SK-N-SH (cell line): ENCODE measurements at regions not wholly inside any gene's neighbourhood (a gene's known extent, or its start where the extent isn't known, plus 50 kb on each side); places are given as distances from the start of the nearest gene placed in this dataset.

ENCODE experiments used
- CTCF ChIA-PET: fragments of 300-600, 350-600 bp; formaldehyde crosslinking; extraction: SDS; loops from one replicate; lab custom pipeline; 2021; lab: Yijun Ruan, JAX
- POLR2A ChIA-PET: fragments of 350-600 bp; sonication (Branson Sonifier 250); formaldehyde crosslinking; extraction: SDS; loops from one replicate; lab custom pipeline; 2020; ENCODE audit warnings: antibody characterized with exemption, inconsistent platforms; lab: Yijun Ruan, JAX
- DNase-seq: peaks from one replicate; pipeline ENCODE4 v3.0.0; 2012
- H2AFZ ChIP-seq: fragments of 200-600 bp; sonication (generic); 2 replicates; pipeline ENCODE4 v1.8.1; 2016; ENCODE audit warnings: antibody characterized with exemption, mild to moderate bottlenecking, low read depth
- H3F3A ChIP-seq: fragments of 200-600 bp; sonication (generic); replicated peaks from 2 replicates; pipeline ENCODE3; 2016; ENCODE audit warnings: antibody characterized with exemption, mild to moderate bottlenecking; ENCODE audit not compliant: insufficient read depth
- H3K27ac ChIP-seq, 2 experiments: fragments of 200-500 bp in 1 of 2; fragments of 200-600 bp in 1 of 2; sonication (Bioruptor generic) in 1 of 2; sonication (generic), shearing (Covaris generic) in 1 of 2; 2 replicates each; pipeline versions ENCODE4 v1.5.1 to v1.6.1; 2014 to 2016; ENCODE audit warnings: low read depth in 2 of 2, inconsistent platforms in 1 of 2, low read length in 1 of 2, mild to moderate bottlenecking in 1 of 2, mixed read lengths in 1 of 2
- H3K27me3 ChIP-seq: fragments of 200-600 bp; sonication (generic), shearing (Covaris generic); 2 replicates; pipeline ENCODE4 v1.6.1; 2016; ENCODE audit warnings: mixed run types; ENCODE audit not compliant: insufficient read depth
- H3K36me3 ChIP-seq, 2 experiments: fragments of 200-500 bp in 1 of 2; fragments of 200-600 bp in 1 of 2; sonication (Bioruptor generic) in 1 of 2; sonication (generic) in 1 of 2; replicated peaks in 1 of 2; 2 replicates each; pipeline versions ENCODE3 to v1.5.1; 2014 to 2016; ENCODE audit warnings: low read length in 1 of 2, mild to moderate bottlenecking in 1 of 2; ENCODE audit not compliant: insufficient read depth in 2 of 2, control insufficient read depth in 1 of 2
- H3K4me1 ChIP-seq, 2 experiments: fragments of 200-500 bp in 1 of 2; fragments of 200-600 bp in 1 of 2; sonication (Bioruptor generic) in 1 of 2; sonication (generic), shearing (Covaris generic) in 1 of 2; 2 replicates each; pipeline versions ENCODE4 v1.5.1 to v1.6.1; 2014 to 2016; ENCODE audit warnings: low read depth in 1 of 2, low read length in 1 of 2, mixed run types in 1 of 2; ENCODE audit not compliant: insufficient read depth in 2 of 2, control insufficient read depth in 1 of 2
- H3K4me2 ChIP-seq: fragments of 200-600 bp; sonication (generic), shearing (Covaris generic); 2 replicates; pipeline ENCODE4 v1.6.1; 2017; ENCODE audit warnings: mixed run types
- H3K4me3 ChIP-seq, 2 experiments: fragments of 200-500 bp in 1 of 2; fragments of 200-600 bp in 1 of 2; sonication (Bioruptor generic) in 1 of 2; sonication (generic), shearing (Covaris generic) in 1 of 2; 2 replicates each; pipeline versions ENCODE4 v1.5.1 to v1.8.1; 2014 to 2016; ENCODE audit warnings: low read depth in 2 of 2, inconsistent platforms in 1 of 2, low read length in 1 of 2, mild to moderate bottlenecking in 1 of 2, mixed read lengths in 1 of 2, moderate library complexity in 1 of 2
- H3K79me2 ChIP-seq: fragments of 200-600 bp; sonication (generic); 2 replicates; pipeline ENCODE4 v1.8.1; 2017; ENCODE audit warnings: mild to moderate bottlenecking; ENCODE audit not compliant: insufficient read depth
- H3K9ac ChIP-seq: fragments of 200-600 bp; sonication (generic); 2 replicates; pipeline ENCODE4 v1.6.1; 2017; ENCODE audit warnings: mixed run types
- H3K9me2 ChIP-seq: fragments of 200-600 bp; sonication (generic); 2 replicates; pipeline ENCODE4 v1.6.1; 2017; ENCODE audit warnings: mixed run types
- H3K9me3 ChIP-seq: fragments of 200-600 bp; sonication (generic); 2 replicates; pipeline ENCODE4 v1.6.1; 2017; ENCODE audit warnings: mixed run types, mild to moderate bottlenecking, moderate library complexity
- H4K20me1 ChIP-seq: fragments of 200-600 bp; sonication (generic); 2 replicates; pipeline ENCODE4 v1.6.1; 2017; ENCODE audit warnings: mild to moderate bottlenecking, mixed run types; ENCODE audit not compliant: insufficient read depth
- CTCF ChIP-seq: fragments of 200-600 bp; sonication (generic); IDR thresholded peaks from 2 replicates; pipeline ENCODE4 v1.6.1; 2017; ENCODE audit warnings: antibody characterized with exemption, mild to moderate bottlenecking, moderate library complexity
- ELF1 ChIP-seq: IDR thresholded peaks from 2 replicates; pipeline ENCODE4 v1.4.0; 2012
- FOSL2 ChIP-seq: IDR thresholded peaks from 2 replicates; pipeline ENCODE4 v1.4.0; 2012; ENCODE audit warnings: low read depth, mild to moderate bottlenecking, moderate library complexity, borderline replicate concordance
- FOXJ3 ChIP-seq: sonication (generic); formaldehyde crosslinking; IDR thresholded peaks from 2 replicates; pipeline ENCODE4 v1.5.1; 2020; ENCODE audit warnings: mild to moderate bottlenecking, missing genetic modification reagents
- IRF3 ChIP-seq: fragments of 150-350 bp; IDR thresholded peaks from 2 replicates; pipeline ENCODE4 v1.6.1; 2016; ENCODE audit warnings: mild to moderate bottlenecking, low read depth, low read length
- REST ChIP-seq: IDR thresholded peaks from 2 replicates; pipeline ENCODE4 v1.6.1; 2012; ENCODE audit warnings: mild to moderate bottlenecking, low read depth, low read length, moderate library complexity
- RFX5 ChIP-seq: IDR thresholded peaks from 2 replicates; pipeline ENCODE4 v1.6.1; 2012; ENCODE audit warnings: mild to moderate bottlenecking, improper control_type of control experiment, low read length
- TCF12 ChIP-seq: IDR thresholded peaks from 2 replicates; pipeline ENCODE4 v1.4.0; 2012
- ZBTB33 ChIP-seq: IDR thresholded peaks from 2 replicates; pipeline ENCODE4 v1.4.0; 2012; ENCODE audit warnings: low read depth, borderline replicate concordance
- WGBS: methylation state at CpG from one replicate; pipeline ENCODE4 v1.1.6; 2017; ENCODE audit warnings: low lambda C conversion rate; 5-methylcytosine and 5-hydroxymethylcytosine counted together

- POLR2A ChIA-PET, result no interaction called here
- no peaks in the 10 kb centered on the region for H3K36me3 ChIP-seq
- no peak overlapping the region for H3K9ac ChIP-seq
- CTCF ChIA-PET, result interaction anchor here (1.2 to 1.4 kb wide), 2 partner anchors 21 to 811 kb away, joined by 3 to 4 read pairs; no protein-coding TSS in a partner anchor
- no peak overlapping the region for H3K4me3 ChIP-seq
- peak; percentile 31 for DNase-seq
- peaks cover 0 to 18% of the 10 kb centered on the region in 2 experiments; a peak in 2 of 4 replicates for H3K4me1 ChIP-seq
- WGBS, result 75% methylated on average over 4 of the region's 4 CpGs
- TF ChIP-seq REST (no peak), FOSL2 (no peak), IRF3 (no peak), CTCF (no peak), RFX5 (no peak), ZBTB33 (no peak), ELF1 (no peak), TCF12 (no peak), FOXJ3 (CRISPR knock-in tag) (no peak)
- H3K4me2 ChIP-seq, result no peak overlapping the region
- H3K27me3 ChIP-seq, result no peaks in the 10 kb centered on the region
- no peaks in the 10 kb centered on the region for H3K79me2 ChIP-seq
- no peaks in the 10 kb centered on the region for H3K9me2 ChIP-seq
- H3K27ac ChIP-seq, result no peak overlapping the region
- H3F3A ChIP-seq, result no peaks in the 10 kb centered on the region
- H2AFZ ChIP-seq, result no peak overlapping the region
- no peaks in the 10 kb centered on the region for H4K20me1 ChIP-seq
- H3K9me3 ChIP-seq, result no peaks in the 10 kb centered on the region
Observed at GRCh38 chr11:112478806-112479205, 218.1 kb upstream of the PLET1 start.
